Duodenal mucosa (tissue), 2 donors: ENCODE measurements at regions not wholly inside any gene's neighbourhood (a gene's known extent, or its start where the extent isn't known, plus 50 kb on each side); places are given as distances from the start of the nearest gene placed in this dataset.

Experiments
- H3K27ac ChIP-seq: one replicate; pipeline ENCODE4 v1.7.0; 2013; ENCODE audit warnings: low read depth, low read length
- H3K27me3 ChIP-seq, 2 donors: one replicate each; pipeline ENCODE4 v1.7.0; 2013; ENCODE audit warnings: low read length in 2 of 2, control low read depth in 1 of 2; ENCODE audit not compliant: insufficient read depth in 2 of 2, control insufficient read depth in 1 of 2
- H3K36me3 ChIP-seq, 2 donors: one replicate each; pipeline ENCODE4 v1.7.0; 2013; ENCODE audit warnings: low read length in 2 of 2, control low read depth in 1 of 2; ENCODE audit not compliant: insufficient read depth in 2 of 2, control insufficient read depth in 1 of 2
- H3K4me1 ChIP-seq, 2 donors: one replicate each; pipeline ENCODE4 v1.7.0; 2013; ENCODE audit warnings: low read length in 2 of 2, control low read depth in 1 of 2; ENCODE audit not compliant: insufficient read depth in 2 of 2, control insufficient read depth in 1 of 2
- H3K4me3 ChIP-seq, 2 donors: one replicate each; pipeline ENCODE4 v1.7.0; 2013; ENCODE audit warnings: low read length in 2 of 2, low read depth in 1 of 2
- H3K9ac ChIP-seq, 2 donors: one replicate each; pipeline ENCODE4 v1.7.0; 2013; ENCODE audit warnings: low read length in 2 of 2, low read depth in 1 of 2
- H3K9me3 ChIP-seq, 2 donors: one replicate each; pipeline ENCODE4 v1.7.0; 2013; ENCODE audit warnings: low read length in 2 of 2, control low read depth in 1 of 2; ENCODE audit not compliant: control insufficient read depth in 1 of 2

GRCh38 chr16:18060351-18060750 lies 276.2 kb downstream of the NPIPA8 start:
- Histone ChIP-seq H3K27ac (no peak overlapping the region), H3K4me3 (no peak overlapping the region), H3K36me3 (no peaks in the 10 kb centered on the region), H3K9ac (no peak overlapping the region), H3K27me3 (peaks cover 0 to 4% of the 10 kb centered on the region in 2 donors), H3K9me3 (no peaks in the 10 kb centered on the region), H3K4me1 (no peaks in the 10 kb centered on the region)

GRCh38 chr16:18059577-18059976 lies 277.0 kb downstream of the NPIPA8 start:
- Histone ChIP-seq H3K27me3 (peaks cover 0 to 4% of the 10 kb centered on the region in 2 donors), H3K27ac (no peak overlapping the region), H3K36me3 (no peaks in the 10 kb centered on the region), H3K9ac (no peak overlapping the region), H3K4me1 (no peaks in the 10 kb centered on the region), H3K4me3 (no peak overlapping the region), H3K9me3 (no peaks in the 10 kb centered on the region)

- Histone ChIP-seq H3K27me3 (peaks cover 0 to 4% of the 10 kb centered on the region in 2 donors), H3K9me3 (no peaks in the 10 kb centered on the region)
These were observed 277.4 kb downstream of the NPIPA8 start for GRCh38 chr16:18059089-18059488.

GRCh38 chr16:18055411-18055916 lies 281.1 kb downstream of the NPIPA8 start:
- H3K4me3 ChIP-seq: no peak overlapping the region
- no peaks in the 10 kb centered on the region for H3K27me3 ChIP-seq
- no peak overlapping the region for H3K27ac ChIP-seq
- no peaks in the 10 kb centered on the region for H3K4me1 ChIP-seq
- no peak overlapping the region for H3K9ac ChIP-seq
- no peaks in the 10 kb centered on the region for H3K36me3 ChIP-seq
- H3K9me3 ChIP-seq: no peaks in the 10 kb centered on the region

More at GRCh38 chr16:18059089-18059488, 277.4 kb downstream of the NPIPA8 start:
- no peaks in the 10 kb centered on the region for H3K4me1 ChIP-seq
- no peaks in the 10 kb centered on the region for H3K36me3 ChIP-seq
- H3K9ac ChIP-seq: no peak overlapping the region
- no peak overlapping the region for H3K27ac ChIP-seq
- H3K4me3 ChIP-seq: no peak overlapping the region

GRCh38 chr16:18050777-18051176 lies 285.8 kb downstream of the NPIPA8 start:
- Histone ChIP-seq H3K36me3 (no peaks in the 10 kb centered on the region), H3K27ac (no peak overlapping the region), H3K4me3 (no peak overlapping the region), H3K27me3 (no peaks in the 10 kb centered on the region), H3K9me3 (no peaks in the 10 kb centered on the region), H3K9ac (no peak overlapping the region), H3K4me1 (peaks cover 0 to 5% of the 10 kb centered on the region in 2 donors)

- Histone ChIP-seq H3K27ac (no peak overlapping the region), H3K4me3 (no peak overlapping the region), H3K4me1 (peaks cover 0 to 5% of the 10 kb centered on the region in 2 donors), H3K27me3 (no peaks in the 10 kb centered on the region), H3K9me3 (no peaks in the 10 kb centered on the region), H3K9ac (no peak overlapping the region), H3K36me3 (no peaks in the 10 kb centered on the region)
These were observed 286.3 kb downstream of the NPIPA8 start for GRCh38 chr16:18050234-18050633.

- Histone ChIP-seq H3K9ac (no peak overlapping the region), H3K27ac (no peak overlapping the region), H3K9me3 (no peaks in the 10 kb centered on the region), H3K4me3 (no peak overlapping the region), H3K4me1 (peaks cover 0 to 5% of the 10 kb centered on the region in 2 donors), H3K36me3 (no peaks in the 10 kb centered on the region), H3K27me3 (no peaks in the 10 kb centered on the region)
These were observed 286.9 kb downstream of the NPIPA8 start for GRCh38 chr16:18049547-18050133.

- Histone ChIP-seq H3K36me3 (no peaks in the 10 kb centered on the region), H3K4me1 (peaks cover 0 to 5% of the 10 kb centered on the region in 2 donors), H3K27me3 (no peaks in the 10 kb centered on the region), H3K27ac (no peak overlapping the region), H3K9ac (no peak overlapping the region), H3K4me3 (no peak overlapping the region), H3K9me3 (no peaks in the 10 kb centered on the region)
These were observed 287.5 kb downstream of the NPIPA8 start for GRCh38 chr16:18048853-18049546.

GRCh38 chr16:18047761-18048160 lies 288.8 kb downstream of the NPIPA8 start:
- Histone ChIP-seq H3K4me1 (peaks cover 0 to 5% of the 10 kb centered on the region in 2 donors), H3K9me3 (no peaks in the 10 kb centered on the region), H3K9ac (no peak overlapping the region), H3K36me3 (no peaks in the 10 kb centered on the region), H3K4me3 (no peak overlapping the region), H3K27me3 (peaks cover 0 to under 1% of the 10 kb centered on the region in 2 donors), H3K27ac (no peak overlapping the region)

GRCh38 chr16:18045356-18045755 lies 291.2 kb downstream of the NPIPA8 start:
- no peaks in the 10 kb centered on the region for H3K36me3 ChIP-seq
- H3K4me3 ChIP-seq: no peak overlapping the region
- H3K27ac ChIP-seq: no peak overlapping the region
- H3K4me1 ChIP-seq: peaks cover 0 to 9% of the 10 kb centered on the region in 2 donors
- no peak overlapping the region for H3K9ac ChIP-seq
- H3K9me3 ChIP-seq: no peaks in the 10 kb centered on the region
- H3K27me3 ChIP-seq: peaks cover 0 to 4% of the 10 kb centered on the region in 2 donors
